PC-3 (cell line): ENCODE measurements at regions not wholly inside any gene's neighbourhood (a gene's known extent, or its start where the extent isn't known, plus 50 kb on each side); places are given as distances from the start of the nearest gene placed in this dataset.

Experiments used
- ATAC-seq: fragments of 200-7000 bp; cut with Tn5 transposase; 2 replicates; pipeline ENCODE4 v1.9.1; 2020; ENCODE audit warnings: mild to moderate bottlenecking, moderate library complexity
- BruUV-seq: library from RNA; stranded (reverse); fragments of 400-500 nt; replicated peaks from 2 replicates; lab custom pipeline; 2021; lab: Mats Ljungman, UMichigan
- CTCF ChIA-PET: fragments of 300-600 bp; sonication (Branson Sonifier 250); formaldehyde crosslinking; loops from one replicate; lab custom pipeline; 2022; ENCODE audit warnings: antibody characterized with exemption; lab: Charles Lee
- POLR2A ChIA-PET: fragments of 300-600 bp; sonication (Branson Sonifier 250); formaldehyde crosslinking; loops from one replicate; lab custom pipeline; 2022; ENCODE audit warnings: antibody characterized with exemption; ENCODE audit not compliant: unreplicated experiment; lab: Charles Lee
- DNase-seq: peaks from one replicate; pipeline ENCODE4 v3.0.0-alpha.2; 2015
- H2AFZ ChIP-seq: fragments of 300-600 bp; sonication (generic); 2 replicates; pipeline ENCODE4 v1.6.0; 2016; ENCODE audit warnings: antibody characterized with exemption, low read length
- H3F3A ChIP-seq: fragments of 300-600 bp; sonication (generic); one replicate; pipeline ENCODE4 v1.6.0; 2017; ENCODE audit warnings: antibody characterized with exemption, low read length, control low read depth, mild to moderate bottlenecking; ENCODE audit not compliant: unreplicated experiment
- H3K27ac ChIP-seq: fragments of 300-600 bp; sonication (generic); 2 replicates; pipeline ENCODE4 v1.5.1; 2016; ENCODE audit warnings: mild to moderate bottlenecking, low read length
- H3K27me3 ChIP-seq: fragments of 300-600 bp; sonication (generic); 2 replicates; pipeline ENCODE4 v1.6.1; 2016; ENCODE audit warnings: low read length, mixed read lengths
- H3K36me3 ChIP-seq: fragments of 300-600 bp; sonication (generic); 2 replicates; pipeline ENCODE4 v1.6.1; 2016; ENCODE audit warnings: low read depth, mixed run types, low read length, mixed read lengths
- H3K4me1 ChIP-seq: fragments of 300-600 bp; sonication (generic); 2 replicates; pipeline ENCODE4 v1.5.1; 2016; ENCODE audit warnings: low read length; ENCODE audit not compliant: insufficient read depth
- H3K4me2 ChIP-seq: fragments of 300-600 bp; sonication (generic); 2 replicates; pipeline ENCODE4 v1.6.0; 2016; ENCODE audit warnings: low read length
- H3K4me3 ChIP-seq: fragments of 300-600 bp; sonication (generic); 2 replicates; pipeline ENCODE4 v1.5.1; 2016; ENCODE audit warnings: mild to moderate bottlenecking, low read length, mixed read lengths
- H3K79me2 ChIP-seq: fragments of 300-600 bp; sonication (generic); 2 replicates; pipeline ENCODE4 v1.6.1; 2017; ENCODE audit warnings: low read length, mixed read lengths
- H3K9ac ChIP-seq: fragments of 300-600 bp; sonication (generic); 2 replicates; pipeline ENCODE4 v1.6.0; 2016; ENCODE audit warnings: mild to moderate bottlenecking, low read length
- H3K9me2 ChIP-seq: fragments of 300-600 bp; sonication (generic); replicated peaks from 2 replicates; pipeline ENCODE4 v1.6.1; 2016; ENCODE audit warnings: mixed run types, low read length, mixed read lengths
- H3K9me3 ChIP-seq: fragments of 300-600 bp; sonication (generic); 2 replicates; pipeline ENCODE4 v1.6.1; 2016; ENCODE audit warnings: low read length, mixed read lengths
- H4K20me1 ChIP-seq: fragments of 300-600 bp; sonication (generic); 2 replicates; pipeline ENCODE4 v1.6.1; 2016; ENCODE audit warnings: low read length, mixed read lengths
- EZH2 ChIP-seq: fragments of 300-600 bp; sonication (generic); IDR thresholded peaks from one replicate; pipeline ENCODE4 v1.6.1; 2017; ENCODE audit warnings: antibody characterized with exemption, mild to moderate bottlenecking, low read length; ENCODE audit not compliant: unreplicated experiment
- EZH2phosphoT487 ChIP-seq: fragments of 300-600 bp; sonication (generic); IDR thresholded peaks from 2 replicates; pipeline ENCODE4 v1.6.1; 2018; ENCODE audit warnings: mild to moderate bottlenecking, antibody characterized with exemption, low read length, borderline replicate concordance
- intact Hi-C: fragments of 100-400 bp; cut with micrococcal nuclease; formaldehyde crosslinking; loops from 2 replicates; pipeline ENCODE4 v1.9.0; 2023
- TF ChIP-seq, protein P1 (sequence below): fragments of 300-600 bp; sonication (generic); conservative IDR thresholded peaks from 2 replicates; pipeline ENCODE4 v1.5.1; 2017; ENCODE audit warnings: antibody characterized with exemption, low read depth, mild to moderate bottlenecking, low read length

DNA sequence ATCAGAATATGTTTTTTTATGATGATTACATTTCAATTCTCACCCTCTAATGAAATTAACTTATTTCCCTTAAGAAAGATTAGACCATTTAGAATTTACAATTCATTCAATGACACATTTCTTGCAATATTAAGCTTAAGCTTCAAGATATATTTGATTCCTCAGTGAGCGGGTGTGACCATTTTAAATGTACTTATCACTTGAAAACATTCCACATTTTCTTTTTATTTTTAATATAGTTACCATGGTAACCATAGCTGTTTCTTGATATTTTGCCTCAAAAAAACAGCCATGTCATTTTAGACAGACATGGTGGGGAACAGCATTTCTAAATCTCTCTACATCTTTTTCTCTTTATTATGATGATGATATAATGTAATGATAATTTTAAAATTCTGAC lies 1029.0 kb upstream of the B3GALT2 start:
- ChIA-PET POLR2A (no interaction called here), CTCF (no interaction called here)
- Histone ChIP-seq H3K27me3 (no peaks in the 10 kb centered on the region), H3K9ac (no peak overlapping the region), H3K79me2 (no peaks in the 10 kb centered on the region), H2AFZ (no peak overlapping the region), H3K4me1 (no peaks in the 10 kb centered on the region), H3K9me3 (no peaks in the 10 kb centered on the region), H3K9me2 (no peaks in the 10 kb centered on the region), H3K4me2 (no peak overlapping the region), H4K20me1 (no peaks in the 10 kb centered on the region), H3K36me3 (no peaks in the 10 kb centered on the region), H3K27ac (no peak overlapping the region), H3K4me3 (no peak overlapping the region), H3F3A (no peaks in the 10 kb centered on the region)
- ATAC-seq (no peak), DNase-seq (no peak)
- intact Hi-C loops = no loop called here
- BruUV-seq = no TSS peak
- TF ChIP-seq, protein P1, sequence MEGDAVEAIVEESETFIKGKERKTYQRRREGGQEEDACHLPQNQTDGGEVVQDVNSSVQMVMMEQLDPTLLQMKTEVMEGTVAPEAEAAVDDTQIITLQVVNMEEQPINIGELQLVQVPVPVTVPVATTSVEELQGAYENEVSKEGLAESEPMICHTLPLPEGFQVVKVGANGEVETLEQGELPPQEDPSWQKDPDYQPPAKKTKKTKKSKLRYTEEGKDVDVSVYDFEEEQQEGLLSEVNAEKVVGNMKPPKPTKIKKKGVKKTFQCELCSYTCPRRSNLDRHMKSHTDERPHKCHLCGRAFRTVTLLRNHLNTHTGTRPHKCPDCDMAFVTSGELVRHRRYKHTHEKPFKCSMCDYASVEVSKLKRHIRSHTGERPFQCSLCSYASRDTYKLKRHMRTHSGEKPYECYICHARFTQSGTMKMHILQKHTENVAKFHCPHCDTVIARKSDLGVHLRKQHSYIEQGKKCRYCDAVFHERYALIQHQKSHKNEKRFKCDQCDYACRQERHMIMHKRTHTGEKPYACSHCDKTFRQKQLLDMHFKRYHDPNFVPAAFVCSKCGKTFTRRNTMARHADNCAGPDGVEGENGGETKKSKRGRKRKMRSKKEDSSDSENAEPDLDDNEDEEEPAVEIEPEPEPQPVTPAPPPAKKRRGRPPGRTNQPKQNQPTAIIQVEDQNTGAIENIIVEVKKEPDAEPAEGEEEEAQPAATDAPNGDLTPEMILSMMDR = no peak
- TF ChIP-seq EZH2phosphoT487 = no peak
- TF ChIP-seq EZH2 = no peak

DNA sequence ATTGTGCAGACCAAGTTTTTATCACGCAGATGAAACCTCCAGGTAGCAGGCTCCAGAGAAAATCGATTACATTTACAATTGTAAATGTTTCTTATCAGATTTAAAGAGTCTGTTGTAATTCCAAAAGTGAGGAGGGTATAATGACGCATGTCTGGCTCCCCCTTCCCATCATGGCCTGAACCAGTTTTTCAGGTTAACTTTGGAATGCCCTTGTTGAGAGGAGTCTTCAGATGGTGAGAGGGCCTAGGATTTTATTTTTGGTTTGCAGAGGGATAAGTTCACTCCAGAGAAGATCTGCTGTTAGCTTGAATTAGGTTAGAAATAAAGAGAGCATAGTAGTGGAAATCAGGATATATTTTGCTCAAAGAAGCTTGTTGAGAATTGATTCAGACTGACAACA lies 1028.3 kb upstream of the B3GALT2 start:
- no TSS peak for BruUV-seq
- Histone ChIP-seq H3K9me3 (no peaks in the 10 kb centered on the region), H3K27ac (no peak overlapping the region), H3K27me3 (no peaks in the 10 kb centered on the region), H3K4me1 (no peaks in the 10 kb centered on the region), H3F3A (no peaks in the 10 kb centered on the region), H3K4me3 (no peak overlapping the region), H3K36me3 (no peaks in the 10 kb centered on the region), H2AFZ (no peak overlapping the region), H3K79me2 (no peaks in the 10 kb centered on the region), H3K9ac (no peak overlapping the region), H4K20me1 (no peaks in the 10 kb centered on the region), H3K4me2 (no peak overlapping the region), H3K9me2 (no peaks in the 10 kb centered on the region)
- ChIA-PET POLR2A (no interaction called here), CTCF (no interaction called here)
- DNase-seq (no peak), ATAC-seq (no peak)
- TF ChIP-seq EZH2phosphoT487 = no peak
- TF ChIP-seq EZH2 = no peak
- TF ChIP-seq, protein P1 = no peak
- intact Hi-C loops = no loop called here

DNA sequence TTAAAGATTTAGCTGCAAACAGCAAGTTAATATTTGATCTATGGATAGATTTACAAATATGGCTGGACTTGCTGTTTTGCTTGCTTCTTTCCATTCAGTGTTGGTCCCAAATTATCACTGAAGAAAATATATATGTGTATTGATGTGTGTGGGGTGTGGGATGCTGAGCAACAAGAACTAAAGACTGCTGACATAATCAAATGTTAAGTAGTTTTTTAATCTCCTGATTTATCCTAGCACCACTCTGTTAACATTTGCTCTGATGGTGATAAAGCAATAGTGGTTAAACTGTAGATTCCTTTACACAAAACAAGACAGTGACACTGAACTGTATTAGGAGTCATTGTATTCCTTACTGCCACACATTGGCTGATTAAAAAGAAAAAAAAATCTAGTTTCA lies 1023.5 kb upstream of the B3GALT2 start:
- BruUV-seq = no TSS peak

More for the DNA sequence above, 1023.5 kb upstream of the B3GALT2 start:
- Histone ChIP-seq H3K4me2 (no peak overlapping the region), H3K9ac (no peak overlapping the region), H3K4me3 (no peak overlapping the region), H3K4me1 (no peaks in the 10 kb centered on the region), H3K27me3 (no peaks in the 10 kb centered on the region), H3K36me3 (no peaks in the 10 kb centered on the region), H3K79me2 (no peaks in the 10 kb centered on the region), H3F3A (no peaks in the 10 kb centered on the region), H4K20me1 (no peaks in the 10 kb centered on the region), H3K9me2 (no peaks in the 10 kb centered on the region), H3K9me3 (no peaks in the 10 kb centered on the region), H2AFZ (no peak overlapping the region), H3K27ac (no peak overlapping the region)
- TF ChIP-seq, protein P1 = no peak
- no peak for TF ChIP-seq EZH2phosphoT487
- no peak for TF ChIP-seq EZH2
- POLR2A ChIA-PET = no interaction called here
- intact Hi-C loops = no loop called here
- ATAC-seq (no peak), DNase-seq (no peak)
- CTCF ChIA-PET = no interaction called here
